ENCODE measurements at regions not wholly inside any gene's neighbourhood (a gene's known extent, or its start where the extent isn't known, plus 50 kb on each side); places are given as distances from the start of the nearest gene placed in this dataset.

DNA sequence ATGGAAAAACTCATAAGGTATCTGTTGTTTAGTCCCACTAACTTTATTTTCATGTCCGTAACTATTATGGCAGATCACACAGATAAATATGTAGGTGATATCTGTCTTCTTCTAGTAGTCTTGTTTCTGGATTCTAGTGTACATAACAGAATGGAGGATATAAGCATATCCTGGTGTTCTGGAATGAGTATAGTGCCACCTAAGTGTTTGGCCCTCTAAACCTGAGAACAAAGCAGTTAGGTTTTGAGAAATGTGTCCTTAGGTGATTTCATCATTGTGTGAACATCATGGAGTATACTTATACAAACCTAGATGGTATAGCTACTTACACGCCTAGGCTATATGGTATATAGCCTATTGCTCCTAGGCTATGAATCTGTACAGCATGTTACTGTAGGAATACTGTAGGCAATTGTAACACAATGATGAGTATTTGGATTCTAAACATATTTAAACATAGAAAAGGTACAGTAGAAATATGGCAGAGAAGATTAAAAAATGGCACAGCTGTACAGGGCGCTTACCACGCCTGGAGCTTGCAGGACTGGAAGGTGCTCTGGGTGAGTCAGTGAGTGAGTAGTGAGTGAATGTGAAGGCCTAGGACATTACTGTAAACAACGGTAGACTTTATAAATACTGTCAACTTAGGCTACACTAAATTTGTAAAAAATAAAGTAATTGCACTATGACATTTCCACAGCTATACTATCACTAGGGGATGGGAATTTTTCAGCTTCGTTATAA, 150.3 kb upstream of the SLC24A2 start:
- 86% methylated on average over 6 of the region's 6 CpGs for WGBS
- H3K36me3 ChIP-seq: no peaks in the 10 kb centered on the region

DNA sequence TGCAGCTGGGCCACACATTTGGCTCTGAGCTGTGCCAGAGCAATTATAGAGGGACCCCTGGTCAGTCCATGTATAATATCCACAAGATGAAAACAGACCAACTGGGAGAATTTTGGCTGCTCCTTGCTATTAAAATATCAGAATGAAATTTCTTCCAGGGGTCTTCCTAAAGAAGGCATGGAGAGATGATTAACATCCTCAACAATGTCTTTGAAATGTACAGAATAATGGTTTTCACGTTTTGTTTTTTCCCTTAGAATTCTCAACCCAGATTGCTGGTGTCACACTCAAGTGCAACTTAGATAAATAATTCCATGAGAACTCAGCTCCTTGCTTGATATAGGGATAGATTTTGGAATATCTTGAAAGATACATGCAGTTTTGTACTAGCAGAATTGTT, 148.3 kb upstream of the SLC24A2 start:
- DNase-seq (ENCODE audit: low spot score): no peak
- Histone ChIP-seq H3K4me1 (replicated peaks) (no peaks in the 10 kb centered on the region), H3K27me3 (replicated peaks; ENCODE audit: insufficient read depth) (no peaks in the 10 kb centered on the region), H3K36me3 (no peaks in the 10 kb centered on the region), H3K9me3 (no peaks in the 10 kb centered on the region), H3K27ac (no peak overlapping the region), H3K4me3 (no peak overlapping the region)
- intact Hi-C loops (cut with DNase I): no loop called here
- no peak for TF ChIP-seq POLR2A (IDR thresholded peaks at IDR 0.05)
- TF ChIP-seq POLR2AphosphoS5 (IDR thresholded peaks at IDR 0.05): no peak
- TF ChIP-seq, protein P1, sequence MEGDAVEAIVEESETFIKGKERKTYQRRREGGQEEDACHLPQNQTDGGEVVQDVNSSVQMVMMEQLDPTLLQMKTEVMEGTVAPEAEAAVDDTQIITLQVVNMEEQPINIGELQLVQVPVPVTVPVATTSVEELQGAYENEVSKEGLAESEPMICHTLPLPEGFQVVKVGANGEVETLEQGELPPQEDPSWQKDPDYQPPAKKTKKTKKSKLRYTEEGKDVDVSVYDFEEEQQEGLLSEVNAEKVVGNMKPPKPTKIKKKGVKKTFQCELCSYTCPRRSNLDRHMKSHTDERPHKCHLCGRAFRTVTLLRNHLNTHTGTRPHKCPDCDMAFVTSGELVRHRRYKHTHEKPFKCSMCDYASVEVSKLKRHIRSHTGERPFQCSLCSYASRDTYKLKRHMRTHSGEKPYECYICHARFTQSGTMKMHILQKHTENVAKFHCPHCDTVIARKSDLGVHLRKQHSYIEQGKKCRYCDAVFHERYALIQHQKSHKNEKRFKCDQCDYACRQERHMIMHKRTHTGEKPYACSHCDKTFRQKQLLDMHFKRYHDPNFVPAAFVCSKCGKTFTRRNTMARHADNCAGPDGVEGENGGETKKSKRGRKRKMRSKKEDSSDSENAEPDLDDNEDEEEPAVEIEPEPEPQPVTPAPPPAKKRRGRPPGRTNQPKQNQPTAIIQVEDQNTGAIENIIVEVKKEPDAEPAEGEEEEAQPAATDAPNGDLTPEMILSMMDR (IDR thresholded peaks at IDR 0.05): no peak
- WGBS: 84% methylated on average over 1 of the region's 1 CpG

More for the DNA sequence above, 150.3 kb upstream of the SLC24A2 start:
- no peak overlapping the region for H3K27ac ChIP-seq
- no peaks in the 10 kb centered on the region for H3K4me1 ChIP-seq (replicated peaks)
- no peak overlapping the region for H3K4me3 ChIP-seq
- no peaks in the 10 kb centered on the region for H3K9me3 ChIP-seq
- intact Hi-C loops (cut with DNase I): no loop called here
- no peak for DNase-seq (ENCODE audit: low spot score)
- no peaks in the 10 kb centered on the region for H3K27me3 ChIP-seq (replicated peaks; ENCODE audit: insufficient read depth)
- TF ChIP-seq POLR2AphosphoS5 (IDR thresholded peaks at IDR 0.05) (no peak), POLR2A (IDR thresholded peaks at IDR 0.05) (no peak)
- TF ChIP-seq, protein P1 (IDR thresholded peaks at IDR 0.05): no peak

DNA sequence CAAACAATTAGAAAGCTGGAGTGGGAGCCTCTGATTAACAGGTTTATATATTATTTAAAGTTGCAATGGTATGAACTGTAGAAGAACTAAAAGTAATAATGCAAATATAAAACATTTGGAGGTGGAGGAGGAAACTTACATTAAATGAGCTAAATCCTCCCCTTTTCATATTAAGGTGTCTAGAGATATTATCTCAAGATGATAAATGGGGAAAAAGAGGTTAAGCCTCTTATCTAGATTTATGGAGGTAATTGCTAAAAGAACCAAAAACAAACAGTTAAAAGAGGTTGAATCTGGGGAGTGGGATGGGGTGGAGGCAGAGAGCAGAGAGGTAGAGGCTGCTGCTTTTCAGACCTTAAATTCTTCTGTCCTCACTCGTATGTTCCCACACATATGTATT, 147.8 kb upstream of the SLC24A2 start:
- no peaks in the 10 kb centered on the region for H3K27me3 ChIP-seq (replicated peaks; ENCODE audit: insufficient read depth)
- WGBS: 0% methylated on average over 1 of the region's 1 CpG
- TF ChIP-seq POLR2AphosphoS5 (IDR thresholded peaks at IDR 0.05): no peak
- no peak for TF ChIP-seq POLR2A (IDR thresholded peaks at IDR 0.05)
- TF ChIP-seq, protein P1 (IDR thresholded peaks at IDR 0.05): no peak

DNA sequence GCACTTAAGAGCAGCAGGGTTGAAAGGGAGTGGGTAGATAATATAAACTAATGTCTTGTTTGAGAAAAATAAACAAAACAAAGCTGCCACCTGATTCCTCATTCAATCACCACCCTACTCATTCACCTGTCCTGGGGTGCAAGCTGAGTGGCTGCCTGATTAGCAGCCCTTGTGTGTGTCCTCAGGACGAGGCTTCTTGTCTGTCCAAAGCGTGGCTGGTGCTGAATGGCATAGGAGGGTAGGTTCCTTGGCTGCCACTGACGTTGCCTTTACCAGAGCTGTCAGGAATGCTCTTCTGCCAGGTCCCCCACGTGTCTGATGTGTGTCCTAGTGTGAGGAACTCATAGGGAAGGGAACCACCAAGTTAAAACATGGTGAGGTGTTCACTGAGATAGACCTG, 146.6 kb upstream of the SLC24A2 start:
- no peaks in the 10 kb centered on the region for H3K9me3 ChIP-seq
- no peaks in the 10 kb centered on the region for H3K36me3 ChIP-seq
- H3K4me3 ChIP-seq: no peak overlapping the region
- 89% methylated on average over 4 of the region's 4 CpGs for WGBS
- TF ChIP-seq POLR2A (IDR thresholded peaks at IDR 0.05) (no peak), POLR2AphosphoS5 (IDR thresholded peaks at IDR 0.05) (no peak)
- TF ChIP-seq, protein P1 (IDR thresholded peaks at IDR 0.05): no peak
- no peak for DNase-seq (ENCODE audit: low spot score)
- no peaks in the 10 kb centered on the region for H3K4me1 ChIP-seq (replicated peaks)
- no peaks in the 10 kb centered on the region for H3K27me3 ChIP-seq (replicated peaks; ENCODE audit: insufficient read depth)
- H3K27ac ChIP-seq: no peak overlapping the region
- intact Hi-C loops (cut with DNase I): no loop called here

More for the DNA sequence above, 147.8 kb upstream of the SLC24A2 start:
- H3K4me3 ChIP-seq: no peak overlapping the region
- H3K36me3 ChIP-seq: no peaks in the 10 kb centered on the region
- H3K9me3 ChIP-seq: no peaks in the 10 kb centered on the region
- no peaks in the 10 kb centered on the region for H3K4me1 ChIP-seq (replicated peaks)
- no peak for DNase-seq (ENCODE audit: low spot score)
- intact Hi-C loops (cut with DNase I): no loop called here
- no peak overlapping the region for H3K27ac ChIP-seq

DNA sequence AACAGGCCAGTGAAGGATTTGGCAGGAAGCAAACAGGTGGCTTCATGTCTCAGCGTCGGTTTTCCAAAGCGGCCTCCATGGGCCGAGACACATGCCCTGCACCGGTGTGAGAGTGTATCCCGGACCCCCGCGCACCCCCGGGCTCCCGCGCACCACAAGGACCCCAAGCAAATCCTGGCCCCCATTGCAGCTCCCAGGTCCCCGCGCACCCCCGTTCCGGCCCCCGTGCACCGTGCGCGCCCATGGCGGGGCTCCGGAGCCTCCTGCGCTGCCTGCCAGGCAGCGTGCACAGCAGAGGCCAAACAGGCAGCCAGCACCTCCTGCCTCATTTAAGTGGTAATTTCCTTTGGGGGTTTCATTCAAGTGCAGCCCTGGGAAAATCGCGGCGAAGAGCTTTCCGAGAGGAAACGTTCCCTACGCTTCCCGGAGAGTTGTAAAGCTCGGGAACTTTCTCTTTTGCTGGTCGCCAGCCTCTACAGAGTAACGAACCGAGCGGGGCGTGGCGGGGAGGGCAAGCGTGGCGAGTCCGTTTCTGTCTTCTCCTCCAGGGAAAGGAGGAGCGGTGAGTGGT, 145.5 kb upstream of the SLC24A2 start:
- no peaks in the 10 kb centered on the region for H3K36me3 ChIP-seq
- 51% methylated on average over 41 of the region's 41 CpGs for WGBS
- no peaks in the 10 kb centered on the region for H3K9me3 ChIP-seq
- DNase-seq (ENCODE audit: low spot score): no peak
- TF ChIP-seq, protein P1 (IDR thresholded peaks at IDR 0.05): no peak
- TF ChIP-seq POLR2A (IDR thresholded peaks at IDR 0.05) (no peak), POLR2AphosphoS5 (IDR thresholded peaks at IDR 0.05) (no peak)
- H3K4me3 ChIP-seq: peak overlapping the region; percentile 18
- no peaks in the 10 kb centered on the region for H3K27me3 ChIP-seq (replicated peaks; ENCODE audit: insufficient read depth)
- intact Hi-C loops (cut with DNase I): no loop called here
- no peaks in the 10 kb centered on the region for H3K4me1 ChIP-seq (replicated peaks)
- H3K27ac ChIP-seq: no peak overlapping the region

Measured in prostate gland (tissue), 2 donors.